Right atrium auricular region (tissue), 2 donors: ENCODE measurements at regions not wholly inside any gene's neighbourhood (a gene's known extent, or its start where the extent isn't known, plus 50 kb on each side); places are given as distances from the start of the nearest gene placed in this dataset.
"Not testable (repeated sequence)": the region's sequence is repeated elsewhere in the genome, so short reads cannot be mapped to it uniquely, and the experiment has no call there.

ENCODE experiments used
- DNase-seq: peaks from one replicate; pipeline ENCODE4 v3.0.0-alpha.2; 2019; ENCODE audit warnings: low spot score
- H3K27ac ChIP-seq, 2 donors: fragments of 200-600 bp; sonication (generic); 1 replicate in 1 of 2; 2 replicates in 1 of 2; pipeline ENCODE4 v1.5.1; 2016 to 2019
- H3K27me3 ChIP-seq, 2 donors: fragments of 200-600 bp; sonication (generic); one replicate each; pipeline versions ENCODE4 v1.5.1 to v1.6.0; 2017 to 2019
- H3K36me3 ChIP-seq: fragments of 200-600 bp; sonication (generic); one replicate; pipeline ENCODE4 v1.5.1; 2016
- H3K4me1 ChIP-seq, 2 donors: fragments of 200-600 bp; sonication (generic); one replicate each; pipeline versions ENCODE4 v1.5.1 to v1.6.0; 2017 to 2019
- H3K4me3 ChIP-seq, 2 donors: fragments of 200-600 bp; sonication (generic); 1 replicate in 1 of 2; 2 replicates in 1 of 2; pipeline ENCODE4 v1.5.1; 2017 to 2019; ENCODE audit warnings: mild to moderate bottlenecking in 1 of 2, moderate library complexity in 1 of 2
- H3K9me3 ChIP-seq, 2 donors: fragments of 200-600 bp; sonication (generic); one replicate each; pipeline ENCODE4 v1.5.1; 2019
- TF ChIP-seq, protein P1 (sequence below), 2 donors: fragments of 200-600 bp; sonication (generic); IDR thresholded peaks; one replicate each; pipeline ENCODE4 v1.5.1; 2019; ENCODE audit warnings: antibody characterized with exemption in 2 of 2

GRCh38 chr5:23895614-23896013 lies 388.2 kb downstream of the PRDM9 start:
- TF ChIP-seq, protein P1, sequence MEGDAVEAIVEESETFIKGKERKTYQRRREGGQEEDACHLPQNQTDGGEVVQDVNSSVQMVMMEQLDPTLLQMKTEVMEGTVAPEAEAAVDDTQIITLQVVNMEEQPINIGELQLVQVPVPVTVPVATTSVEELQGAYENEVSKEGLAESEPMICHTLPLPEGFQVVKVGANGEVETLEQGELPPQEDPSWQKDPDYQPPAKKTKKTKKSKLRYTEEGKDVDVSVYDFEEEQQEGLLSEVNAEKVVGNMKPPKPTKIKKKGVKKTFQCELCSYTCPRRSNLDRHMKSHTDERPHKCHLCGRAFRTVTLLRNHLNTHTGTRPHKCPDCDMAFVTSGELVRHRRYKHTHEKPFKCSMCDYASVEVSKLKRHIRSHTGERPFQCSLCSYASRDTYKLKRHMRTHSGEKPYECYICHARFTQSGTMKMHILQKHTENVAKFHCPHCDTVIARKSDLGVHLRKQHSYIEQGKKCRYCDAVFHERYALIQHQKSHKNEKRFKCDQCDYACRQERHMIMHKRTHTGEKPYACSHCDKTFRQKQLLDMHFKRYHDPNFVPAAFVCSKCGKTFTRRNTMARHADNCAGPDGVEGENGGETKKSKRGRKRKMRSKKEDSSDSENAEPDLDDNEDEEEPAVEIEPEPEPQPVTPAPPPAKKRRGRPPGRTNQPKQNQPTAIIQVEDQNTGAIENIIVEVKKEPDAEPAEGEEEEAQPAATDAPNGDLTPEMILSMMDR (IDR thresholded peaks at IDR 0.05) = no peak
- Histone ChIP-seq H3K36me3 (no peaks in the 10 kb centered on the region), H3K9me3 (peaks cover 0 to 7% of the 10 kb centered on the region in 2 donors), H3K4me1 (no peaks in the 10 kb centered on the region), H3K27ac (no peak overlapping the region), H3K4me3 (no peak overlapping the region), H3K27me3 (no peaks in the 10 kb centered on the region)
- DNase-seq = no peak

GRCh38 chr5:23930985-23931384 lies 423.6 kb downstream of the PRDM9 start:
- H3K4me1 ChIP-seq = no peaks in the 10 kb centered on the region
- H3K9me3 ChIP-seq = no peaks in the 10 kb centered on the region
- H3K27me3 ChIP-seq = no peaks in the 10 kb centered on the region
- no peak overlapping the region for H3K27ac ChIP-seq
- no peaks in the 10 kb centered on the region for H3K36me3 ChIP-seq
- H3K4me3 ChIP-seq = no peak overlapping the region
- TF ChIP-seq, protein P1 (IDR thresholded peaks at IDR 0.05) = no peak
- no peak for DNase-seq

GRCh38 chr5:23951261-23951928 lies 444.0 kb downstream of the PRDM9 start:
- not testable (repeated sequence) for H3K4me1 ChIP-seq, H3K27me3 ChIP-seq, H3K36me3 ChIP-seq, H3K4me3 ChIP-seq, DNase-seq, H3K9me3 ChIP-seq, H3K27ac ChIP-seq

GRCh38 chr5:23963449-23963848 lies 456.0 kb downstream of the PRDM9 start:
- TF ChIP-seq, protein P1 (IDR thresholded peaks at IDR 0.05) = no peak
- Histone ChIP-seq H3K36me3 (no peaks in the 10 kb centered on the region), H3K27ac (no peak overlapping the region), H3K9me3 (peaks cover 0 to 6% of the 10 kb centered on the region in 2 donors), H3K27me3 (no peaks in the 10 kb centered on the region), H3K4me3 (no peak overlapping the region), H3K4me1 (no peaks in the 10 kb centered on the region)
- DNase-seq = no peak

DNA sequence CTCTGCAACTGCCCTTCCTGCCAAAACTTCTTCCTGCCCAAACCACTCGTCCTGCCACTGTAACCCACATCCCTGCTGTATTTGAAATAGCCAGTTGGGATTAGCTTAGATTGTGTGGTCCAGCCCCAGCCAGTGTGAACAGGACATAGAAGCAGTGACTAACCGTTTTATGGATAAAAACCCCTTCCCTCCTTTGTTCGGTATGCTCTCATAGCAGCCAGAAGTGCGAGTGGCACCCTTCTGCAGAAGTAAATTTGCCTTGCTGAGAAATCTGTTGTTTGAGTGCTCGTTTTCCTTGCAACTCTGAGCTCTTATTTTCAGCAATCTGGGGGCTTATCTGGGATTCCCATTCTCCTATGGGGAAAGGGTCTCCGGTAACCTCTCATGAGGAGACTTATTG lies 470.0 kb downstream of the PRDM9 start:
- Histone ChIP-seq H3K4me1 (no peaks in the 10 kb centered on the region), H3K4me3 (no peak overlapping the region), H3K27me3 (no peaks in the 10 kb centered on the region), H3K27ac (no peak overlapping the region), H3K36me3 (no peaks in the 10 kb centered on the region), H3K9me3 (peaks cover 0 to 23% of the 10 kb centered on the region in 2 donors)
- no peak for DNase-seq
- TF ChIP-seq, protein P1 (IDR thresholded peaks at IDR 0.05) = no peak

GRCh38 chr5:23977997-23978396 lies 470.6 kb downstream of the PRDM9 start:
- no peak overlapping the region for H3K4me3 ChIP-seq
- H3K27me3 ChIP-seq = no peaks in the 10 kb centered on the region
- no peak overlapping the region for H3K27ac ChIP-seq
- TF ChIP-seq, protein P1 (IDR thresholded peaks at IDR 0.05) = no peak
- no peaks in the 10 kb centered on the region for H3K4me1 ChIP-seq
- H3K36me3 ChIP-seq = no peaks in the 10 kb centered on the region
- DNase-seq = no peak
- peaks cover 0 to 23% of the 10 kb centered on the region in 2 donors for H3K9me3 ChIP-seq
